Astrocyte (in vitro differentiated cells and primary cell): ENCODE measurements at regions not wholly inside any gene's neighbourhood (a gene's known extent, or its start where the extent isn't known, plus 50 kb on each side); places are given as distances from the start of the nearest gene placed in this dataset.
A peak's percentile ranks its signal among the peaks of the same experiment; 100 is the strongest.

Source experiments
- DNase-seq: peaks from one replicate; pipeline ENCODE4 v3.0.0-alpha.2; 2010; ENCODE audit warnings: low read depth
- FAIRE-seq: peaks from 2 replicates; lab custom pipeline; 2011; peaks lifted over from hg19 to GRCh38; lab: Jason Lieb, UNC
- H2AFZ ChIP-seq: 2 replicates; pipeline ENCODE4 v1.6.0; 2012; ENCODE audit warnings: low read depth, low read length, inconsistent platforms
- H3K27ac ChIP-seq: 2 replicates; pipeline ENCODE4 v1.5.1; 2011; ENCODE audit warnings: low read depth, low read length, inconsistent platforms
- H3K27me3 ChIP-seq: 2 replicates; pipeline ENCODE4 v1.6.0; 2011; ENCODE audit warnings: low read length, inconsistent platforms; ENCODE audit not compliant: insufficient read depth
- H3K36me3 ChIP-seq: 2 replicates; pipeline ENCODE4 v1.5.1; 2011; ENCODE audit warnings: low read length, inconsistent platforms; ENCODE audit not compliant: insufficient read depth
- H3K4me1 ChIP-seq: 2 replicates; pipeline ENCODE4 v1.5.1; 2011; ENCODE audit warnings: low read length, inconsistent platforms; ENCODE audit not compliant: insufficient read depth
- H3K4me2 ChIP-seq: 2 replicates; pipeline ENCODE4 v1.6.0; 2012; ENCODE audit warnings: low read length, inconsistent platforms
- H3K4me3 ChIP-seq: 2 replicates; pipeline ENCODE4 v1.5.1; 2011; ENCODE audit warnings: low read depth, mild to moderate bottlenecking, low read length, inconsistent platforms; ENCODE audit not compliant: insufficient read depth
- H3K79me2 ChIP-seq: 2 replicates; pipeline ENCODE4 v1.6.0; 2012; ENCODE audit warnings: mild to moderate bottlenecking, low read length, inconsistent platforms; ENCODE audit not compliant: insufficient read depth
- H3K9ac ChIP-seq: 2 replicates; pipeline ENCODE4 v1.6.0; 2012; ENCODE audit warnings: mild to moderate bottlenecking, low read length, inconsistent platforms
- H3K9me3 ChIP-seq: 2 replicates; pipeline ENCODE4 v1.5.1; 2012; ENCODE audit warnings: low read depth, mild to moderate bottlenecking, low read length, inconsistent platforms; ENCODE audit not compliant: insufficient read depth
- H4K20me1 ChIP-seq: 2 replicates; pipeline ENCODE4 v1.6.0; 2012; ENCODE audit warnings: low read length, inconsistent platforms; ENCODE audit not compliant: insufficient read depth
- H3K27ac Mint-ChIP-seq: one replicate; pipeline ENCODE4 v1.8.0; 2021; ENCODE audit warnings: mild to moderate bottlenecking, mixed read lengths; ENCODE audit not compliant: unreplicated experiment
- H3K27me3 Mint-ChIP-seq: one replicate; pipeline ENCODE4 v1.8.0; 2021; ENCODE audit warnings: low read depth, mixed read lengths; ENCODE audit not compliant: unreplicated experiment
- H3K36me3 Mint-ChIP-seq: one replicate; pipeline ENCODE4 v1.8.0; 2021; ENCODE audit warnings: low read depth, mixed read lengths; ENCODE audit not compliant: unreplicated experiment
- H3K4me1 Mint-ChIP-seq: one replicate; pipeline ENCODE4 v1.8.0; 2021; ENCODE audit warnings: low read depth, mixed read lengths; ENCODE audit not compliant: unreplicated experiment
- H3K4me3 Mint-ChIP-seq: one replicate; pipeline ENCODE4 v1.8.0; 2021; ENCODE audit warnings: mild to moderate bottlenecking, moderate library complexity, mixed read lengths; ENCODE audit not compliant: unreplicated experiment
- H3K9me3 Mint-ChIP-seq: one replicate; pipeline ENCODE4 v1.8.0; 2021; ENCODE audit warnings: mild to moderate bottlenecking, mixed read lengths; ENCODE audit not compliant: unreplicated experiment
- EZH2 ChIP-seq: IDR thresholded peaks from 2 replicates; pipeline ENCODE4 v1.6.1; 2012; ENCODE audit warnings: mild to moderate bottlenecking, low read length, inconsistent platforms; ENCODE audit not compliant: insufficient read depth
- TF ChIP-seq, protein P1 (sequence below): IDR thresholded peaks from 2 replicates; pipeline ENCODE4 v1.5.1; 2011; ENCODE audit warnings: low read depth, mild to moderate bottlenecking, inconsistent platforms, low read length, moderate library complexity; ENCODE audit not compliant: insufficient read depth

DNA sequence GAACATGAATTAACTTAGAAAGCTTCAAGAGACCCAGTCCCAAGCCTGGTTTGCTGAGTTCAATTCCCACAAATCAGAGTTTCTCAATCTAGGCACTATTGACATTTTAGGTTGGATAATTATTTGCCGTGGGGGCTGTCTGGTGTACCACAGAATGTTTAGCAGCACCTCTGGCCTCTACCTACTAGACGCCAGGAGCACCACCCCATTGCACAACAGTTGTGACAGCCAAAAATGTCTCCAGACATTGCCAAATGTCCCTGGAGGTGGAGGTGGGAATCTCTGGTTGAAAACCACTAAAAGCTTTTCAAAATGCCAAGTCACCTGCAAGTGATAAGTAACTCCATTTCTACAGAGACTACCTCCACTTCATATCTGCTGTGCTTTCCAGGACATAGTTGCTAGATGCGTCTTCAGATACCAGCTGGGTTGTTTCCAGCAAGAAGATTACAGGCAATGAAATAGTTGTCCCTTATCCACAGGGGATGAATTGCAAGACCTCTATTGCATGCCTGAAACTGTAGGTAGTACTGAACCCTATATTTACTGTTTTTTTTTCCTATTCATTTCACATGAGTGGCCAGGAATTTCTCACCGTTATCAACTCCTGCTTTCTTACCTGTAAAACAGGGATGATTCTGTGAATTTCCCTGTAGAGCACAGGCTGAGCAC lies 554.3 kb downstream of the ZEB2 start:
- Mint-ChIP-seq H3K9me3 (no peaks in the 10 kb centered on the region), H3K36me3 (no peaks in the 10 kb centered on the region), H3K4me1 (peaks cover 4% of the 10 kb centered on the region), H3K27me3 (no peaks in the 10 kb centered on the region), H3K27ac (no peak overlapping the region), H3K4me3 (no peak overlapping the region)
- Histone ChIP-seq H3K9me3 (no peaks in the 10 kb centered on the region), H3K36me3 (no peaks in the 10 kb centered on the region), H3K4me1 (no peaks in the 10 kb centered on the region), H3K27me3 (no peaks in the 10 kb centered on the region), H3K27ac (no peak overlapping the region), H3K4me2 (no peak overlapping the region), H3K79me2 (no peaks in the 10 kb centered on the region), H2AFZ (no peak overlapping the region), H4K20me1 (no peaks in the 10 kb centered on the region), H3K4me3 (no peak overlapping the region), H3K9ac (no peak overlapping the region)
- FAIRE-seq, result no peak
- no peak for DNase-seq
- TF ChIP-seq, protein P1, sequence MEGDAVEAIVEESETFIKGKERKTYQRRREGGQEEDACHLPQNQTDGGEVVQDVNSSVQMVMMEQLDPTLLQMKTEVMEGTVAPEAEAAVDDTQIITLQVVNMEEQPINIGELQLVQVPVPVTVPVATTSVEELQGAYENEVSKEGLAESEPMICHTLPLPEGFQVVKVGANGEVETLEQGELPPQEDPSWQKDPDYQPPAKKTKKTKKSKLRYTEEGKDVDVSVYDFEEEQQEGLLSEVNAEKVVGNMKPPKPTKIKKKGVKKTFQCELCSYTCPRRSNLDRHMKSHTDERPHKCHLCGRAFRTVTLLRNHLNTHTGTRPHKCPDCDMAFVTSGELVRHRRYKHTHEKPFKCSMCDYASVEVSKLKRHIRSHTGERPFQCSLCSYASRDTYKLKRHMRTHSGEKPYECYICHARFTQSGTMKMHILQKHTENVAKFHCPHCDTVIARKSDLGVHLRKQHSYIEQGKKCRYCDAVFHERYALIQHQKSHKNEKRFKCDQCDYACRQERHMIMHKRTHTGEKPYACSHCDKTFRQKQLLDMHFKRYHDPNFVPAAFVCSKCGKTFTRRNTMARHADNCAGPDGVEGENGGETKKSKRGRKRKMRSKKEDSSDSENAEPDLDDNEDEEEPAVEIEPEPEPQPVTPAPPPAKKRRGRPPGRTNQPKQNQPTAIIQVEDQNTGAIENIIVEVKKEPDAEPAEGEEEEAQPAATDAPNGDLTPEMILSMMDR, result no peak
- no peak for TF ChIP-seq EZH2

DNA sequence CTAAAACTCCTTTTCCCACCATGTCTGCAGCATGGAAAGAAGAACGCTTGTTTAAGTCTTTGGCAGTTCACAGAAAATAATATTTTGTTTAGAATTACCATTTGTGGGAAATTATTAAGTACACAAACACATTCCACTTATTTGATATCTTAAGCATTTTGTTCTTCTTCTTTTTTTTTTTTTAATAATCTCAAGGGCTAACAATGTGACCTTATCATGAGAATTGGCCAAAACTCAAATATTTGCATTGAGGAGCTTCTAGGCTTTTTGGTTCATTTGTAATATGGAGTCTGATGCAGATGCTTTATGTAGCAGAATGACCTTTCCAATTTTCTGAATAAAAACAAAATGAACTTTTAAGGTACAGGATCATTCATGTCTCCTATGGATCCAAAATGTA lies 555.0 kb downstream of the ZEB2 start:
- Histone ChIP-seq H4K20me1 (no peaks in the 10 kb centered on the region), H3K79me2 (no peaks in the 10 kb centered on the region), H3K27me3 (no peaks in the 10 kb centered on the region), H3K4me1 (no peaks in the 10 kb centered on the region), H3K36me3 (no peaks in the 10 kb centered on the region), H3K9me3 (no peaks in the 10 kb centered on the region), H3K4me2 (no peak overlapping the region), H3K9ac (no peak overlapping the region), H2AFZ (no peak overlapping the region), H3K4me3 (no peak overlapping the region), H3K27ac (no peak overlapping the region)
- Mint-ChIP-seq H3K4me1 (peaks cover 4% of the 10 kb centered on the region), H3K36me3 (no peaks in the 10 kb centered on the region), H3K27ac (no peak overlapping the region), H3K9me3 (no peaks in the 10 kb centered on the region), H3K27me3 (no peaks in the 10 kb centered on the region), H3K4me3 (no peak overlapping the region)
- FAIRE-seq (no peak), DNase-seq (no peak)
- TF ChIP-seq, protein P1, result no peak
- TF ChIP-seq EZH2, result no peak

DNA sequence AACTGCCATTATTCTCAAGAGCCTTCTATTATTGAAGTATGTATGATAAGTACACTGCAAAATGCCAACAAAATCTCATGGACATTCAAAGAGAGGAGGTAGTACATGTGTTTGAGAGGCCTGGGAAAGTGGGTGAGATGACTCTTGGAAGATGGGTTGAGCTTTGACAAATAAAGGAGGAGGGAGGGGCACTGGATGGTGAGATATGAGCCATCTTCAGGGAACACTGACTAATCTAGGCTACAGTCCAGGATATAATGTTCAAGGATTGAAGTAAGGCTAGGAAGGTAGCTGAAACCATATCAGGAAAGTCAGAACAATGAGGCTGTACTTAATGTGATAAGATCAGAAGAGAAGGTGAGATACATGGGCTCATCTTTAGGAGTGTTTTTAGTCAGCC lies 559.7 kb downstream of the ZEB2 start:
- Histone ChIP-seq H3K36me3 (no peaks in the 10 kb centered on the region), H3K4me2 (no peak overlapping the region), H3K79me2 (no peaks in the 10 kb centered on the region), H3K27ac (no peak overlapping the region), H4K20me1 (no peaks in the 10 kb centered on the region), H3K9ac (no peak overlapping the region), H3K4me3 (no peak overlapping the region), H3K4me1 (peaks cover 8% of the 10 kb centered on the region), H2AFZ (no peak overlapping the region), H3K9me3 (no peaks in the 10 kb centered on the region), H3K27me3 (no peaks in the 10 kb centered on the region)
- no peaks in the 10 kb centered on the region for H3K36me3 Mint-ChIP-seq
- H3K9me3 Mint-ChIP-seq, result no peaks in the 10 kb centered on the region
- peaks cover 12% of the 10 kb centered on the region for H3K4me1 Mint-ChIP-seq
- DNase-seq (no peak), FAIRE-seq (peak; percentile 5)
- no peak overlapping the region for H3K4me3 Mint-ChIP-seq
- H3K27me3 Mint-ChIP-seq, result no peaks in the 10 kb centered on the region
- TF ChIP-seq, protein P1, result no peak
- TF ChIP-seq EZH2, result no peak
- H3K27ac Mint-ChIP-seq, result no peak overlapping the region
